WTC11 (cell line): ENCODE measurements at regions not wholly inside any gene's neighbourhood (a gene's known extent, or its start where the extent isn't known, plus 50 kb on each side); places are given as distances from the start of the nearest gene placed in this dataset.

Experiments used
- ATAC-seq: fragments of 200-7000 bp; cut with Tn5 transposase; 2 replicates; pipeline ENCODE4 v1.10.0; 2021; ENCODE audit warnings: mild to moderate bottlenecking, moderate library complexity
- CTCF ChIA-PET: fragments of 300-600 bp; sonication (Branson Sonifier 250); formaldehyde crosslinking; loops from one replicate; lab custom pipeline; 2021; ENCODE audit warnings: antibody characterized with exemption; lab: Charles Lee
- POLR2A ChIA-PET: fragments of 350-600 bp; sonication (Branson Sonifier 250); formaldehyde crosslinking; loops from one replicate; lab custom pipeline; 2021; ENCODE audit warnings: antibody characterized with exemption; lab: Charles Lee
- DNase-seq: peaks from one replicate; pipeline ENCODE4 v3.0.0; 2021; ENCODE audit warnings: low spot score
- H3K27ac Mint-ChIP-seq: 2 replicates; pipeline ENCODE4 v1.8.0; 2021; ENCODE audit warnings: mixed read lengths
- H3K27me3 Mint-ChIP-seq: 2 replicates; pipeline ENCODE4 v1.8.0; 2021; ENCODE audit warnings: low read depth, mild to moderate bottlenecking, moderate library complexity, mixed read lengths
- H3K36me3 Mint-ChIP-seq: 2 replicates; pipeline ENCODE4 v1.8.0; 2021; ENCODE audit warnings: mixed read lengths
- H3K4me1 Mint-ChIP-seq: 2 replicates; pipeline ENCODE4 v1.8.0; 2022; ENCODE audit warnings: mixed read lengths
- H3K4me3 Mint-ChIP-seq: 2 replicates; pipeline ENCODE4 v1.8.0; 2021; ENCODE audit warnings: mild to moderate bottlenecking, moderate library complexity, mixed read lengths
- H3K9me3 Mint-ChIP-seq: 2 replicates; pipeline ENCODE4 v1.8.0; 2021; ENCODE audit warnings: mixed read lengths
- AR ChIP-seq: fragments of 250-450 bp; sonication (Bioruptor Pico); IDR thresholded peaks from 2 replicates; pipeline ENCODE4 v1.9.0; 2021; ENCODE audit warnings: mild to moderate bottlenecking
- ARID4B ChIP-seq: sonication (generic); formaldehyde crosslinking; IDR thresholded peaks from 2 replicates; pipeline ENCODE4 v1.8.0; 2023; ENCODE audit warnings: missing genetic modification reagents, mild to moderate bottlenecking, borderline replicate concordance
- ATF2 ChIP-seq: sonication (generic); formaldehyde crosslinking; IDR thresholded peaks from 2 replicates; pipeline ENCODE4 v1.8.1; 2022; ENCODE audit warnings: low read depth, missing genetic modification reagents, borderline replicate concordance
- E2F5 ChIP-seq: sonication (generic); formaldehyde crosslinking; IDR thresholded peaks from 2 replicates; pipeline ENCODE4 v1.8.1; 2022; ENCODE audit warnings: mild to moderate bottlenecking, moderate library complexity, missing genetic modification reagents
- HMGA2 ChIP-seq: fragments of 250-450 bp; sonication (Bioruptor Pico); IDR thresholded peaks from 2 replicates; pipeline ENCODE4 v1.4.0; 2021; ENCODE audit warnings: mild to moderate bottlenecking, moderate library complexity
- JUN ChIP-seq: sonication (generic); formaldehyde crosslinking; IDR thresholded peaks from 2 replicates; pipeline ENCODE4 v1.8.0; 2023; ENCODE audit warnings: mild to moderate bottlenecking, missing genetic modification reagents
- NFATC4 ChIP-seq: fragments of 250-450 bp; sonication (Bioruptor Pico); IDR thresholded peaks from 2 replicates; pipeline ENCODE4 v1.9.0; 2021; ENCODE audit warnings: mild to moderate bottlenecking
- NR1H2 ChIP-seq: sonication (generic); formaldehyde crosslinking; IDR thresholded peaks from 2 replicates; pipeline ENCODE4 v1.9.0; 2021; ENCODE audit warnings: mild to moderate bottlenecking, moderate library complexity, missing genetic modification reagents
- PRDM15 ChIP-seq: sonication (generic); formaldehyde crosslinking; IDR thresholded peaks from 2 replicates; pipeline ENCODE4 v1.8.0; 2022; ENCODE audit warnings: missing genetic modification reagents
- SP1 ChIP-seq: sonication (generic); formaldehyde crosslinking; conservative IDR thresholded peaks from 2 replicates; pipeline ENCODE4 v1.8.1; 2022; ENCODE audit warnings: missing genetic modification reagents
- USF2 ChIP-seq: sonication (generic); formaldehyde crosslinking; IDR thresholded peaks from 2 replicates; pipeline ENCODE4 v1.8.1; 2023; ENCODE audit warnings: mild to moderate bottlenecking, missing genetic modification reagents, moderate library complexity
- ZNF219 ChIP-seq: sonication (generic); formaldehyde crosslinking; IDR thresholded peaks from 2 replicates; pipeline ENCODE4 v1.8.0; 2023; ENCODE audit warnings: missing genetic modification reagents, mild to moderate bottlenecking, borderline replicate concordance
- ZNF416 ChIP-seq: fragments of 250-450 bp; sonication (Bioruptor Pico); IDR thresholded peaks from 2 replicates; pipeline ENCODE4 v1.9.0; 2021; ENCODE audit warnings: mild to moderate bottlenecking, inconsistent platforms
- ZNF425 ChIP-seq: fragments of 250-450 bp; sonication (Bioruptor Pico); conservative IDR thresholded peaks from 2 replicates; pipeline ENCODE4 v1.9.0; 2021; ENCODE audit warnings: mild to moderate bottlenecking

GRCh38 chr3:72296477-72297111 lies 511.6 kb upstream of the PROK2 start (continued):
- TF ChIP-seq AR (CRISPR knock-in tag) (no peak), ZNF416 (CRISPR knock-in tag) (no peak)

GRCh38 chr3:72295962-72296450 lies 511.1 kb upstream of the PROK2 start:
- ATAC-seq (no peak), DNase-seq (no peak)
- Mint-ChIP-seq H3K4me3 (no peak overlapping the region), H3K27ac (no peak overlapping the region), H3K4me1 (peaks cover 27% of the 10 kb centered on the region), H3K9me3 (peaks cover 7% of the 10 kb centered on the region; the same call in 1 of the 2 replicates), H3K27me3 (no peaks in the 10 kb centered on the region), H3K36me3 (no peaks in the 10 kb centered on the region)
- TF ChIP-seq USF2 (CRISPR knock-in tag), result no peak
- no peak for TF ChIP-seq SP1 (CRISPR knock-in tag)
- TF ChIP-seq JUN (CRISPR knock-in tag), result no peak
- TF ChIP-seq ZNF219 (CRISPR knock-in tag), result no peak
- no peak for TF ChIP-seq E2F5
- TF ChIP-seq PRDM15 (CRISPR knock-in tag), result no peak
- no peak for TF ChIP-seq NFATC4 (CRISPR knock-in tag)
- TF ChIP-seq NR1H2 (CRISPR knock-in tag), result no peak
- TF ChIP-seq ARID4B (CRISPR knock-in tag), result no peak
- TF ChIP-seq ZNF425 (CRISPR knock-in tag), result no peak
- TF ChIP-seq ATF2 (CRISPR knock-in tag), result no peak
- TF ChIP-seq ZNF416 (CRISPR knock-in tag), result no peak
- TF ChIP-seq HMGA2 (CRISPR knock-in tag), result no peak
- POLR2A ChIA-PET, result no interaction called here
- CTCF ChIA-PET, result interaction anchor here (0.7 kb wide), 1 partner anchor 31 kb away, joined by 3 read pairs; no protein-coding TSS in a partner anchor
